Keratinocyte (primary cell): ENCODE measurements at regions not wholly inside any gene's neighbourhood (a gene's known extent, or its start where the extent isn't known, plus 50 kb on each side); places are given as distances from the start of the nearest gene placed in this dataset.

Experiments
- EZH2 ChIP-seq: IDR thresholded peaks from one replicate; pipeline ENCODE4 v1.6.1; 2012; ENCODE audit warnings: inconsistent platforms, mild to moderate bottlenecking, low read length, moderate library complexity
- TF ChIP-seq, protein P1 (sequence below), 3 experiments: IDR thresholded peaks in 1 of 3; conservative IDR thresholded peaks in 1 of 3; optimal IDR thresholded peaks in 1 of 3; 2 replicates in 2 of 3; 3 replicates in 1 of 3; pipeline versions ENCODE3 to v1.5.1; 2011; ENCODE audit warnings: low read length in 3 of 3, mild to moderate bottlenecking in 3 of 3, moderate library complexity in 2 of 3, control low read depth in 1 of 3, inconsistent platforms in 1 of 3; ENCODE audit not compliant: insufficient read depth in 2 of 3; ENCODE audit errors: extremely low read depth in 1 of 3

DNA sequence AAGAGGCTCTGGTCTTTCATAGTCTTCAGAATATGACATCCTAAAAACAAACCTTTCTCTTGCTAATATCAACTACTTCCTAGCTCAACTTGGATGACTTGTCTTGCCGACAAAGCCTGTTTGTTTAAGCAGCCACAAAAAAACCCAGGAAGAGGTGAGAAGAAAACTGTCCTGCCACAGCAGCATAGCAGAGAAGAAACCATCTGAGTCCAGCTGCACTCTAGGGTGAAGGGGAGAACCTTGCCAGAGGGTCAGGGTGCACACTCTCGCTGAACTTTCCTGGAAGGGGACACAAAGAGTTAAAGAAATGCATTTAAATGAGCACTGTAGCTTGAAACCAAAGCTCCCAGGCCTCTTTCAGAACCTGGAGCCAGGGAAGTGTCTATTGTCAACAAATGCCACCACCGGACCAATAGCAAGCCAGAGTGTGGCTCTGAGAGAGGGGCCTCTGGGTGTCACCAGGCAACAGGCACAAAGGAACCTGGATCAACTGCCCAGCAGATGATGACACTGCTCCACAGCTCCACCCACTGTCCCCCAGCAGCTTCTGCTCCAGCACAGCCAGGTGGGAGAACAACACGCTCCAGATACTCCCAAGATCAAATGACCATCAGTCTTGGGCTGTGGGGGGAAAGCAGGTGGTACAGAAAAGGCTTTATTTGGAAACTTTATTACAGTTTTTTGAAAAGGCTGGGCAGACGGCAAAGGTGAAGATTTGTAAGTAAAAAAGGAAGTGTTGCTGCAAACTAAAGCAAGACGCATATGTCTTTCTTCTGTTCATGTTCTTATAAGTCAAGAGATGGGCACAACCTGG is 105.7 kb downstream of the RASSF10 start:
- TF ChIP-seq, protein P1, sequence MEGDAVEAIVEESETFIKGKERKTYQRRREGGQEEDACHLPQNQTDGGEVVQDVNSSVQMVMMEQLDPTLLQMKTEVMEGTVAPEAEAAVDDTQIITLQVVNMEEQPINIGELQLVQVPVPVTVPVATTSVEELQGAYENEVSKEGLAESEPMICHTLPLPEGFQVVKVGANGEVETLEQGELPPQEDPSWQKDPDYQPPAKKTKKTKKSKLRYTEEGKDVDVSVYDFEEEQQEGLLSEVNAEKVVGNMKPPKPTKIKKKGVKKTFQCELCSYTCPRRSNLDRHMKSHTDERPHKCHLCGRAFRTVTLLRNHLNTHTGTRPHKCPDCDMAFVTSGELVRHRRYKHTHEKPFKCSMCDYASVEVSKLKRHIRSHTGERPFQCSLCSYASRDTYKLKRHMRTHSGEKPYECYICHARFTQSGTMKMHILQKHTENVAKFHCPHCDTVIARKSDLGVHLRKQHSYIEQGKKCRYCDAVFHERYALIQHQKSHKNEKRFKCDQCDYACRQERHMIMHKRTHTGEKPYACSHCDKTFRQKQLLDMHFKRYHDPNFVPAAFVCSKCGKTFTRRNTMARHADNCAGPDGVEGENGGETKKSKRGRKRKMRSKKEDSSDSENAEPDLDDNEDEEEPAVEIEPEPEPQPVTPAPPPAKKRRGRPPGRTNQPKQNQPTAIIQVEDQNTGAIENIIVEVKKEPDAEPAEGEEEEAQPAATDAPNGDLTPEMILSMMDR (optimal IDR thresholded peaks at IDR 0.05 in 1 of 3, IDR thresholded peaks at IDR 0.05 in 1 of 3, conservative IDR thresholded peaks at IDR 0.05 in 1 of 3; ENCODE audit: extremely low read depth in 1 of 3, insufficient read depth in 2 of 3, low read length in 3 of 3), result peak in 2 of 3 experiments; percentile 14 to 63
- TF ChIP-seq EZH2, result no peak
